Body of pancreas (tissue), 4 donors: ENCODE measurements at regions not wholly inside any gene's neighbourhood (a gene's known extent, or its start where the extent isn't known, plus 50 kb on each side); places are given as distances from the start of the nearest gene placed in this dataset.

Experiments used
- POLR2A ChIP-seq, 3 donors: fragments of 450-650 bp; IDR thresholded peaks; one replicate each; pipeline ENCODE4 v1.6.1; 2016; ENCODE audit warnings: antibody characterized with exemption in 3 of 3, mild to moderate bottlenecking in 2 of 3
- TF ChIP-seq, protein P1 (sequence below), 7 experiments: fragments of 450-650 bp in 4 of 7; fragments of 200-600 bp in 3 of 7; sonication (generic) in 3 of 7; IDR thresholded peaks; one replicate each; pipeline ENCODE4 v1.5.1; 2016 to 2019; ENCODE audit warnings: antibody characterized with exemption in 7 of 7

DNA sequence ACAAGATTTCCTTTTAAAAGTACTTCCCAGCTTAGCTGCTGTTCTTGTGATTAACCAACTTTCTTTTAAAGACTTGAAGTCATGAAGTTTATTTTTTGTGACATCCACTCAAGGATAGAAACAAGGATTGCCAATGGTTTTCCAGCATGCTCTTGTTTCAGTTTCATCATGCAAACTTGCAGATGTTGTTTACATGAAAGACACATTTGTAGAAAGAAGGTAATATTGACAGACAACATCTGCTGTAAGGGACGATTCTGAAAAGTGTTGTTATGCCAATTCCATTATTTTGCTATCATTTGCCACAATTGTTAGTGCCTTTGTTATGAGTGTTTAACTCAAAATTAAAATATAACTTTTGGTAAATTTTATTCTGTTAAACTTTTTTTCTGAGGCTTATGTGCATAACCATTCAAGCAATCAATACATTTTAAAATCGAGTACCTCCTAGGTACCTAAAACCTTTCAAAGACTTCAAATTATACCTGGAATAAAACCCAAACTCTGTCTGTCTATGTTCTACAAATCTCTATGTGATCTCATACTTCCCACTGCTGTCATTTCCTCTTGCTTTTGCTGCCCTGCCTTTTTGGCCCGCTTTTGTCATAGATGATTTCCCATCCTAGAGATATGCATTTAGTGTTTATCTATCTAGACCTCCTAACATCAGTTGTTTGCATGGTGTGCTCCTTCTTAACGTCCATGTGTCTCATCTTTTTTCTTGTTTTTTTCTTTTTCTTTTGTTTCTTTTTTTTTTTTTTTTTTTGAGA, 630.4 kb downstream of the NR2F2 start:
- TF ChIP-seq, protein P1, sequence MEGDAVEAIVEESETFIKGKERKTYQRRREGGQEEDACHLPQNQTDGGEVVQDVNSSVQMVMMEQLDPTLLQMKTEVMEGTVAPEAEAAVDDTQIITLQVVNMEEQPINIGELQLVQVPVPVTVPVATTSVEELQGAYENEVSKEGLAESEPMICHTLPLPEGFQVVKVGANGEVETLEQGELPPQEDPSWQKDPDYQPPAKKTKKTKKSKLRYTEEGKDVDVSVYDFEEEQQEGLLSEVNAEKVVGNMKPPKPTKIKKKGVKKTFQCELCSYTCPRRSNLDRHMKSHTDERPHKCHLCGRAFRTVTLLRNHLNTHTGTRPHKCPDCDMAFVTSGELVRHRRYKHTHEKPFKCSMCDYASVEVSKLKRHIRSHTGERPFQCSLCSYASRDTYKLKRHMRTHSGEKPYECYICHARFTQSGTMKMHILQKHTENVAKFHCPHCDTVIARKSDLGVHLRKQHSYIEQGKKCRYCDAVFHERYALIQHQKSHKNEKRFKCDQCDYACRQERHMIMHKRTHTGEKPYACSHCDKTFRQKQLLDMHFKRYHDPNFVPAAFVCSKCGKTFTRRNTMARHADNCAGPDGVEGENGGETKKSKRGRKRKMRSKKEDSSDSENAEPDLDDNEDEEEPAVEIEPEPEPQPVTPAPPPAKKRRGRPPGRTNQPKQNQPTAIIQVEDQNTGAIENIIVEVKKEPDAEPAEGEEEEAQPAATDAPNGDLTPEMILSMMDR (IDR thresholded peaks at IDR 0.05) = no peak
- TF ChIP-seq POLR2A (IDR thresholded peaks at IDR 0.05) = no peak
